Kasumi-1 (cell line): ENCODE measurements at regions not wholly inside any gene's neighbourhood (a gene's known extent, or its start where the extent isn't known, plus 50 kb on each side); places are given as distances from the start of the nearest gene placed in this dataset.

Source experiments
- DNase-seq, 2 experiments: peaks; one replicate each; lab custom pipeline; 2025; lab: John Stamatoyannopoulos, UW

- no peak for DNase-seq
These were observed 301.7 kb upstream of the IRX5 start for GRCh38 chr16:54628796-54629625.

- no peak for DNase-seq
These were observed 303.0 kb upstream of the IRX5 start for GRCh38 chr16:54627616-54628015.

GRCh38 chr16:54623636-54624035 is 307.0 kb upstream of the IRX5 start:
- no peak for DNase-seq

- DNase-seq = no peak
These were observed 310.5 kb upstream of the IRX5 start for GRCh38 chr16:54620197-54620596.

GRCh38 chr16:54616610-54617009 is 314.1 kb upstream of the IRX5 start:
- DNase-seq = no peak

GRCh38 chr16:54605536-54606066 is 319.0 kb upstream of the IRX3 start:
- no peak for DNase-seq

- DNase-seq = no peak
These were observed 316.1 kb upstream of the IRX3 start for GRCh38 chr16:54602666-54603065.

- no peak for DNase-seq
These were observed 310.6 kb upstream of the IRX3 start for GRCh38 chr16:54597222-54597621.

- DNase-seq = no peak
These were observed 309.0 kb upstream of the IRX3 start for GRCh38 chr16:54595621-54596020.

- DNase-seq = no peak
These were observed 308.2 kb upstream of the IRX3 start for GRCh38 chr16:54594601-54595391.

GRCh38 chr16:54591816-54592246 is 305.2 kb upstream of the IRX3 start:
- DNase-seq = no peak

- DNase-seq = no peak
These were observed 304.2 kb upstream of the IRX3 start for GRCh38 chr16:54590836-54591235.

- no peak for DNase-seq
These were observed 302.7 kb upstream of the IRX3 start for GRCh38 chr16:54589326-54589725.

- no peak for DNase-seq
These were observed 301.4 kb upstream of the IRX3 start for GRCh38 chr16:54588026-54588425.

GRCh38 chr16:54587176-54587515 is 300.6 kb upstream of the IRX3 start:
- DNase-seq = no peak

- no peak for DNase-seq
These were observed 300.0 kb upstream of the IRX3 start for GRCh38 chr16:54586474-54587175.

GRCh38 chr16:54585998-54586340 is 299.4 kb upstream of the IRX3 start:
- DNase-seq = no peak

- DNase-seq = no peak
These were observed 298.8 kb upstream of the IRX3 start for GRCh38 chr16:54585094-54585997.

GRCh38 chr16:54584121-54584520 is 297.5 kb upstream of the IRX3 start:
- DNase-seq = no peak

GRCh38 chr16:54582631-54583250 is 296.2 kb upstream of the IRX3 start:
- no peak for DNase-seq

- no peak for DNase-seq
These were observed 292.6 kb upstream of the IRX3 start for GRCh38 chr16:54579106-54579728.
